PC-3 (cell line): ENCODE measurements at regions not wholly inside any gene's neighbourhood (a gene's known extent, or its start where the extent isn't known, plus 50 kb on each side); places are given as distances from the start of the nearest gene placed in this dataset.

Experiments used
- EZH2 ChIP-seq: fragments of 300-600 bp; sonication (generic); IDR thresholded peaks from one replicate; pipeline ENCODE4 v1.6.1; 2017; ENCODE audit warnings: antibody characterized with exemption, mild to moderate bottlenecking, low read length; ENCODE audit not compliant: unreplicated experiment
- EZH2phosphoT487 ChIP-seq: fragments of 300-600 bp; sonication (generic); IDR thresholded peaks from 2 replicates; pipeline ENCODE4 v1.6.1; 2018; ENCODE audit warnings: mild to moderate bottlenecking, antibody characterized with exemption, low read length, borderline replicate concordance
- TF ChIP-seq, protein P1 (sequence below): fragments of 300-600 bp; sonication (generic); conservative IDR thresholded peaks from 2 replicates; pipeline ENCODE4 v1.5.1; 2017; ENCODE audit warnings: antibody characterized with exemption, low read depth, mild to moderate bottlenecking, low read length

DNA sequence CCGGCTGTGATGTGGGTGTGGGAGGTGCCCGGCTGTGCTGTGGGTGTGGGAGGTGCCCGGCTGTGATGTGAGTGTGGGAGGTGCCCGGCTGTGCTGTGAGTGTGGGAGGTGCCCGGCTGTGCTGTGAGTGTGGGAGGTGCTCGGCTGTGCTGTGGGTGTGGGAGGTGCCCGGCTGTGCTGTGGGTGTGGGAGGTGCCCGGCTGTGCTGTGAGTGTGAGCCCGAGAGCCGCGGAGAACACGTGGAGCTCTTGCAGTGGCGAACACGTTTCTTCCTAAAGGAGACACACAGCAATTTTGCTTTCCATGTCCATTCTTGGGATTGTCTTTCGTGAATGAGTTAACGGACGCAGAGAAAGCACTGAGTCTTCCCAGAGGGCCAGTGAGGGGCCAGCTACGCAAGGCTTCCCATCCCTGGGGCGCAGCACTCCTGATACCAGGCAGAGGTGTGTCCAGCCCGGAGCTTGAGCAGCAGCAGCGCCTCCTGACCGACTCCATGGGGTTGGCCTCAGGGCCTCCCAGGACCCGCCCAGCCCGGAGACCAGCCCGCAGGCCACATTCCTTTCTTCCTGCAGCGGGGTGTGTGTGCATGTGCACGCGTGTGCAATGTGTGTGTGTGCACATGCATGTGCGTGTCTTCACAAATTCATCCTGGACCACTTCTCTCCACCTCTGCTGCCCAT is 245.0 kb upstream of the B3GAT1 start:
- TF ChIP-seq, protein P1, sequence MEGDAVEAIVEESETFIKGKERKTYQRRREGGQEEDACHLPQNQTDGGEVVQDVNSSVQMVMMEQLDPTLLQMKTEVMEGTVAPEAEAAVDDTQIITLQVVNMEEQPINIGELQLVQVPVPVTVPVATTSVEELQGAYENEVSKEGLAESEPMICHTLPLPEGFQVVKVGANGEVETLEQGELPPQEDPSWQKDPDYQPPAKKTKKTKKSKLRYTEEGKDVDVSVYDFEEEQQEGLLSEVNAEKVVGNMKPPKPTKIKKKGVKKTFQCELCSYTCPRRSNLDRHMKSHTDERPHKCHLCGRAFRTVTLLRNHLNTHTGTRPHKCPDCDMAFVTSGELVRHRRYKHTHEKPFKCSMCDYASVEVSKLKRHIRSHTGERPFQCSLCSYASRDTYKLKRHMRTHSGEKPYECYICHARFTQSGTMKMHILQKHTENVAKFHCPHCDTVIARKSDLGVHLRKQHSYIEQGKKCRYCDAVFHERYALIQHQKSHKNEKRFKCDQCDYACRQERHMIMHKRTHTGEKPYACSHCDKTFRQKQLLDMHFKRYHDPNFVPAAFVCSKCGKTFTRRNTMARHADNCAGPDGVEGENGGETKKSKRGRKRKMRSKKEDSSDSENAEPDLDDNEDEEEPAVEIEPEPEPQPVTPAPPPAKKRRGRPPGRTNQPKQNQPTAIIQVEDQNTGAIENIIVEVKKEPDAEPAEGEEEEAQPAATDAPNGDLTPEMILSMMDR, result no peak
- TF ChIP-seq EZH2 (no peak), EZH2phosphoT487 (no peak)
